ENCODE measurements at regions not wholly inside any gene's neighbourhood (a gene's known extent, or its start where the extent isn't known, plus 50 kb on each side); places are given as distances from the start of the nearest gene placed in this dataset.

DNA sequence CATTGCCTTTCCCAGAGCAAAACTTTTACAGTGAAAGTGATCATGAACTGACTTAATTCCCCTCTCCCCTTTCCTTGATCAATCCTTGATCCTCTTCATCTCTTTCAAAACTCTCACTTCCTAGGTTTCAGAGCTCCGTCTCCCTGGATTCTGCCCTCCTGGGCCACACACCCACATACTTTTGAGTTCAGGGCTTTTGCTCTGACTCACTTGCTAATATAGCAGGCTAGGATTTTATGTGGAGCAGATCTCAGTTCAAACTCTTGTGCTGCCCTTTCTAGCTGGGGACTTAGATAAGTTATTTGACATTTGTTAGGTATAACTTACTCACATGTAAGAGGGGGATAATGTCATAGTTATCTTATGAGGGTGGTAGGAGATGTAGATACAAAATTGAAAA is 109.1 kb upstream of the MLIP start:
- TF ChIP-seq, protein P1, sequence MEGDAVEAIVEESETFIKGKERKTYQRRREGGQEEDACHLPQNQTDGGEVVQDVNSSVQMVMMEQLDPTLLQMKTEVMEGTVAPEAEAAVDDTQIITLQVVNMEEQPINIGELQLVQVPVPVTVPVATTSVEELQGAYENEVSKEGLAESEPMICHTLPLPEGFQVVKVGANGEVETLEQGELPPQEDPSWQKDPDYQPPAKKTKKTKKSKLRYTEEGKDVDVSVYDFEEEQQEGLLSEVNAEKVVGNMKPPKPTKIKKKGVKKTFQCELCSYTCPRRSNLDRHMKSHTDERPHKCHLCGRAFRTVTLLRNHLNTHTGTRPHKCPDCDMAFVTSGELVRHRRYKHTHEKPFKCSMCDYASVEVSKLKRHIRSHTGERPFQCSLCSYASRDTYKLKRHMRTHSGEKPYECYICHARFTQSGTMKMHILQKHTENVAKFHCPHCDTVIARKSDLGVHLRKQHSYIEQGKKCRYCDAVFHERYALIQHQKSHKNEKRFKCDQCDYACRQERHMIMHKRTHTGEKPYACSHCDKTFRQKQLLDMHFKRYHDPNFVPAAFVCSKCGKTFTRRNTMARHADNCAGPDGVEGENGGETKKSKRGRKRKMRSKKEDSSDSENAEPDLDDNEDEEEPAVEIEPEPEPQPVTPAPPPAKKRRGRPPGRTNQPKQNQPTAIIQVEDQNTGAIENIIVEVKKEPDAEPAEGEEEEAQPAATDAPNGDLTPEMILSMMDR (IDR thresholded peaks at IDR 0.05): no peak
- no peak for TF ChIP-seq EZH2 (IDR thresholded peaks at IDR 0.05; ENCODE audit: borderline replicate concordance, insufficient read depth, low read depth, low read length, poor library complexity, severe bottlenecking)
- Histone ChIP-seq H3K4me1 (ENCODE audit: control insufficient read depth in 2 of 2, insufficient read depth in 2 of 2, low read length in 2 of 2) (no peaks in the 10 kb centered on the region), H4K20me1 (ENCODE audit: control insufficient read depth, insufficient read depth, low read length, poor library complexity, severe bottlenecking) (no peaks in the 10 kb centered on the region), H3K79me2 (ENCODE audit: control insufficient read depth, insufficient read depth, low read length) (no peaks in the 10 kb centered on the region), H3K4me3 (ENCODE audit: control extremely low read depth in 1 of 5, extremely low read depth in 1 of 5, insufficient read depth in 1 of 5, low read depth in 2 of 5, low read length in 4 of 5) (no peak overlapping the region), H3K36me3 (replicated peaks in 1 of 2; ENCODE audit: control extremely low read depth in 1 of 2, control insufficient read depth in 1 of 2, extremely low read depth in 1 of 2, insufficient read depth in 2 of 2, low read length in 1 of 2) (no peaks in the 10 kb centered on the region), H3K27me3 (replicated peaks in 1 of 4; ENCODE audit: control extremely low read depth in 1 of 4, control insufficient read depth in 3 of 4, insufficient read depth in 4 of 4, low read length in 3 of 4) (no peaks in the 10 kb centered on the region), H2AFZ (ENCODE audit: insufficient read depth, low read depth, low read length, poor library complexity, severe bottlenecking) (no peak overlapping the region), H3K4me2 (replicated peaks; ENCODE audit: low read depth, low read length, poor library complexity, severe bottlenecking) (no peak overlapping the region), H3K27ac (ENCODE audit: low read length in 2 of 2) (no peak overlapping the region), H3K9ac (ENCODE audit: low read length) (no peak overlapping the region), H3K9me3 (ENCODE audit: control extremely low read depth in 1 of 3, control insufficient read depth in 2 of 3, insufficient read depth in 1 of 3, low read length in 2 of 3) (no peaks in the 10 kb centered on the region)
- no peak for DNase-seq
- no peak overlapping the region for H3K27ac Mint-ChIP-seq
- H3K4me1 Mint-ChIP-seq: no peaks in the 10 kb centered on the region
- intact Hi-C loops (cut with micrococcal nuclease): no loop called here
- no peaks in the 10 kb centered on the region for H3K9me3 Mint-ChIP-seq (ENCODE audit: insufficient read depth)
- no peak for ATAC-seq (ENCODE audit: low read depth)
- WGBS (ENCODE audit: insufficient coverage): no CpG with 5 or more reads among the region's 1 CpG
- H3K27me3 Mint-ChIP-seq: no peaks in the 10 kb centered on the region
- CTCF ChIA-PET: no interaction called here
- POLR2A ChIA-PET: no interaction called here
- no peak overlapping the region for H3K4me3 Mint-ChIP-seq

DNA sequence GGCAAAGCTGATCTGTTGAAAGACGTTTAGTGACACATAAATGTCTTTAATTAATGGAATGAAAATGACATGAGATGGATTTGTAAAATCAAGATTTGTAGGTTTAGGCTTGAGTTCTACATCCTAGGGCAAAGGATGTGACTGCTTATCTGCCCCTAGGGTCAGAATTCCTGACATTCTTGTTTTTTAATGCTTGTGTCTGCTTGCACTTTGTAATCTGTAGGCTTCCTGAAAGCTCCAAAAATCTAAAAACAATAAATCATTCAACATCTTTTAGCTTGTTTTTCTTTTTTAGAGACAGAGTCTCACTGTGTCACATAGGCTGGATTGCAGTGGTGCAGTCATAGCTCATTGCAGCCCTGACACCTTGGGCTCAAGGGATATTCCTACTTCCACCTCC is 107.9 kb upstream of the MLIP start:
- intact Hi-C loops (cut with micrococcal nuclease): no loop called here
- Histone ChIP-seq H3K9me3 (ENCODE audit: control extremely low read depth in 1 of 3, control insufficient read depth in 2 of 3, insufficient read depth in 1 of 3, low read length in 2 of 3) (no peaks in the 10 kb centered on the region), H3K27ac (ENCODE audit: low read length in 2 of 2) (no peak overlapping the region), H4K20me1 (ENCODE audit: control insufficient read depth, insufficient read depth, low read length, poor library complexity, severe bottlenecking) (no peaks in the 10 kb centered on the region), H3K79me2 (ENCODE audit: control insufficient read depth, insufficient read depth, low read length) (no peaks in the 10 kb centered on the region), H3K4me1 (ENCODE audit: control insufficient read depth in 2 of 2, insufficient read depth in 2 of 2, low read length in 2 of 2) (no peaks in the 10 kb centered on the region), H2AFZ (ENCODE audit: insufficient read depth, low read depth, low read length, poor library complexity, severe bottlenecking) (no peak overlapping the region), H3K4me3 (ENCODE audit: control extremely low read depth in 1 of 5, extremely low read depth in 1 of 5, insufficient read depth in 1 of 5, low read depth in 2 of 5, low read length in 4 of 5) (no peak overlapping the region), H3K9ac (ENCODE audit: low read length) (no peak overlapping the region), H3K27me3 (replicated peaks in 1 of 4; ENCODE audit: control extremely low read depth in 1 of 4, control insufficient read depth in 3 of 4, insufficient read depth in 4 of 4, low read length in 3 of 4) (no peaks in the 10 kb centered on the region), H3K36me3 (replicated peaks in 1 of 2; ENCODE audit: control extremely low read depth in 1 of 2, control insufficient read depth in 1 of 2, extremely low read depth in 1 of 2, insufficient read depth in 2 of 2, low read length in 1 of 2) (no peaks in the 10 kb centered on the region), H3K4me2 (replicated peaks; ENCODE audit: low read depth, low read length, poor library complexity, severe bottlenecking) (no peak overlapping the region)
- ChIA-PET CTCF (no interaction called here), POLR2A (no interaction called here)
- H3K27me3 Mint-ChIP-seq: no peaks in the 10 kb centered on the region
- no peaks in the 10 kb centered on the region for H3K9me3 Mint-ChIP-seq (ENCODE audit: insufficient read depth)
- H3K4me3 Mint-ChIP-seq: no peak overlapping the region
- ATAC-seq (ENCODE audit: low read depth) (no peak), DNase-seq (no peak)
- H3K27ac Mint-ChIP-seq: no peak overlapping the region
- WGBS (ENCODE audit: insufficient coverage): 67% methylated on average over 1 of the region's 1 CpG
- no peaks in the 10 kb centered on the region for H3K4me1 Mint-ChIP-seq
- TF ChIP-seq EZH2 (IDR thresholded peaks at IDR 0.05; ENCODE audit: borderline replicate concordance, insufficient read depth, low read depth, low read length, poor library complexity, severe bottlenecking): no peak
- TF ChIP-seq, protein P1 (IDR thresholded peaks at IDR 0.05): no peak

All from B cell (primary cell).